ENCODE measurements at regions not wholly inside any gene's neighbourhood (a gene's known extent, or its start where the extent isn't known, plus 50 kb on each side); places are given as distances from the start of the nearest gene placed in this dataset.
"Not testable (repeated sequence)": the region's sequence is repeated elsewhere in the genome, so short reads cannot be mapped to it uniquely, and the experiment has no call there.

DNA sequence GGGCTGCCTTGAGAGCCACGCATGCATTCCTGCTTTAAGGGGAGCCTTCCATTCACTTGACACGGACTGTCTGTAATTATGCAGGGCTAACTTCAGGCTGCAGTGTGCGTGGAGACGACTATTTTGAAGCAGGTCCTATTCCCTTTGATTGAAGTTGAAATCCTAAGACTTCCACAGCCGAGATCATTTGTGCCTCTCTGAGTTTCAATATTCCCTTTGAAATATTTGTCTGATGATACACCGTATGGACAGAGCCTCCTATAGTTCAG lies 585.2 kb downstream of the TTLL7 start:
- not testable (repeated sequence) for DNase-seq (ENCODE audit: low read depth in 6 of 9, low spot score in 9 of 9); H3K27ac ChIP-seq (ENCODE audit: low read depth in 1 of 2, low read length in 1 of 2); H3K4me1 ChIP-seq (ENCODE audit: control insufficient read depth in 2 of 2, insufficient read depth in 2 of 2, low read length in 2 of 2); H3K9me3 ChIP-seq (ENCODE audit: control insufficient read depth in 2 of 2, insufficient read depth in 1 of 2, low read length in 1 of 2); H3K4me3 ChIP-seq (ENCODE audit: low read length in 2 of 2); H3K27me3 ChIP-seq (ENCODE audit: control insufficient read depth in 2 of 2, insufficient read depth in 1 of 2, low read length in 1 of 2); H3K36me3 ChIP-seq (ENCODE audit: control insufficient read depth in 2 of 2, insufficient read depth in 2 of 2, low read length in 1 of 2)
- 76% methylated on average over 2 of the region's 6 CpGs for WGBS

DNA sequence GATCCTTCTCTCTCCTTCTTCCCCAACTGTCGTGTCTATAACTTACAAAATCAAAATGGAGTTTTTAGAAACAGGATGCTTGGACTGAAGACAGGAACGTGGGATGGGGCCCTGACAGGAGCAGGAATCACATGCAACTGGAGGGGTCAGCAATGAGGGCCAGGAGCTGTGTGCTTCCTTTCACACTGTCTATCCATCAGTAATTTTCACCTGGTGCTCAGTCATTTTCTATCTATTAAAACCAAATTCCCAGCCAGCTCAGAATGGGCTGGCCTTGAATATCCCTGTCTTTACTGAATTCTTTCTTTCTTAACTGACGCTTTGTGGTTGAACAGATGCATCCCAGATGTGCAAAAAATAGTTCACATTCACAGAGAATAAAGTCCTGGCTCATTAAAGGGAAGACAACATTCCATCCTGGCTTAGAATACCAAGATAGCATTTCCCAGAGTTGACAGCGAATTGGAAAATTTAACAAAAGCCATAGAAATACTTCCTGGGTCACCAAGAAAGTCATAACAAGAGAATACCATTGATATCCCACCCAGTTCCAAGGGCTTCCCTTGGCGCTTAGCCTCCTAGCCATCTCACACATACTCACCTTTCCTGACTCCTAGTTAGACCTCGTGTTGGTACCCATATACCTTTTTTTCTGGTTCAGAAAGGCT lies 588.1 kb downstream of the TTLL7 start:
- 69% methylated on average over 5 of the region's 6 CpGs for WGBS
- not testable (repeated sequence) for H3K4me3 ChIP-seq (ENCODE audit: low read length in 2 of 2); DNase-seq (ENCODE audit: low read depth in 6 of 9, low spot score in 9 of 9)

DNA sequence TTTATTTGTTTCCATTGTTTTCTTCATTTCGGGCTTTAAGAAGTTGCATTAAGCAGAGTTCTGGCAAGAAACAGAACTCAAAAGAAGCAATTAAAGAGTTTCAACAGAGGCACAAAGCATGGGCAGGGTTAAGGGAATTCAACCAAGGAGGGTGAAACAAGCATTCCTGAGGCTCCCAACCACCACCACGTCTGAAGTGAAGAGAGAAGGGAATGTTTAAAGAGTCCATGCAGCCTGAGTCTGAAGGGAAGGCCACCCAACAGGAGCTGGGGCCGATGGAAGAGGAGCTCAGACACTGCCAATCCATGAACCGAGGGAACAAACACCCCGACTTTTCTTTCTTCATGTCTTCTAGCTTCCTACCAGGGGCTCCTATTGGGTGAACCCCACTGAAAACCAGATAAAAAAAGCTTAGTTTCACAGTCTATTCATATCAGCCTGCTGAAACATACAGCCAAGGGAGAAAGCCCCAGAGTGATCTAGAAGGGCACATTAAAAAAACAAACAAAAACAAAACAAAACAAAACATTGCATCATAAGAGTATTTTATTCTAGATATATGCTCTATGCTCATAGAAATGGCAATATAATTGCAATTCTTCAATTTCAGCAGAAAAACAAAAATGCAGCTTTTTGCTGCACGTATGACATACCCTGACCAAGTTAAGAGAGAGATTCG lies 592.1 kb downstream of the TTLL7 start:
- H3K9me3 ChIP-seq (ENCODE audit: control insufficient read depth in 2 of 2, insufficient read depth in 1 of 2, low read length in 1 of 2); H3K4me3 ChIP-seq (ENCODE audit: low read length in 2 of 2); H3K27me3 ChIP-seq (ENCODE audit: control insufficient read depth in 2 of 2, insufficient read depth in 1 of 2, low read length in 1 of 2); H3K36me3 ChIP-seq (ENCODE audit: control insufficient read depth in 2 of 2, insufficient read depth in 2 of 2, low read length in 1 of 2); H3K4me1 ChIP-seq (ENCODE audit: control insufficient read depth in 2 of 2, insufficient read depth in 2 of 2, low read length in 2 of 2); DNase-seq (ENCODE audit: low read depth in 6 of 9, low spot score in 9 of 9); H3K27ac ChIP-seq (ENCODE audit: low read depth in 1 of 2, low read length in 1 of 2): not testable (repeated sequence)
- 97% methylated on average over 3 of the region's 7 CpGs for WGBS

More for the DNA sequence above, 588.1 kb downstream of the TTLL7 start:
- not testable (repeated sequence) for H3K27ac ChIP-seq (ENCODE audit: low read depth in 1 of 2, low read length in 1 of 2); H3K36me3 ChIP-seq (ENCODE audit: control insufficient read depth in 2 of 2, insufficient read depth in 2 of 2, low read length in 1 of 2); H3K9me3 ChIP-seq (ENCODE audit: control insufficient read depth in 2 of 2, insufficient read depth in 1 of 2, low read length in 1 of 2); H3K27me3 ChIP-seq (ENCODE audit: control insufficient read depth in 2 of 2, insufficient read depth in 1 of 2, low read length in 1 of 2); H3K4me1 ChIP-seq (ENCODE audit: control insufficient read depth in 2 of 2, insufficient read depth in 2 of 2, low read length in 2 of 2)

DNA sequence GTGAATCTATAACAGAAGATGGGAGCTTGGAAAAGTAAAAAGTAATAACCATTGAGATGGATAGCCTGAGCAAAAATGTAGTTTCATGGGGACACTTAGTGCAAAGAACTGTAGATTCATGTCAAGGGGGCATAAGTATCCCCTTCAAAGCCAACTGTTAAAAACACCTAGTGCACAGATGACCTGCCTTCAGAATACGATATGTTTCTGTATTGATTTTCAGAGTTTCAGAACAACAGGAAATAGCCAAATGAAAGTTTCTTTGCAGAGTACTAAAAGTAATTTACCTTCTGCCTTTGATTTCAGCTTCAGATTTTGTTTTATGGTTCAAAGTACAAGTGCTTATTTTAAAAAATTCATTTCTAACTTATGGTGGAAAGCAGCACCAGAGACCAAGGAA lies 593.1 kb downstream of the TTLL7 start:
- not testable (repeated sequence) for H3K4me3 ChIP-seq (ENCODE audit: low read length in 2 of 2); H3K27me3 ChIP-seq (ENCODE audit: control insufficient read depth in 2 of 2, insufficient read depth in 1 of 2, low read length in 1 of 2); H3K27ac ChIP-seq (ENCODE audit: low read depth in 1 of 2, low read length in 1 of 2); H3K4me1 ChIP-seq (ENCODE audit: control insufficient read depth in 2 of 2, insufficient read depth in 2 of 2, low read length in 2 of 2); H3K36me3 ChIP-seq (ENCODE audit: control insufficient read depth in 2 of 2, insufficient read depth in 2 of 2, low read length in 1 of 2); DNase-seq (ENCODE audit: low read depth in 6 of 9, low spot score in 9 of 9); H3K9me3 ChIP-seq (ENCODE audit: control insufficient read depth in 2 of 2, insufficient read depth in 1 of 2, low read length in 1 of 2)
- WGBS, result 92% methylated on average over 1 of the region's 1 CpG

DNA sequence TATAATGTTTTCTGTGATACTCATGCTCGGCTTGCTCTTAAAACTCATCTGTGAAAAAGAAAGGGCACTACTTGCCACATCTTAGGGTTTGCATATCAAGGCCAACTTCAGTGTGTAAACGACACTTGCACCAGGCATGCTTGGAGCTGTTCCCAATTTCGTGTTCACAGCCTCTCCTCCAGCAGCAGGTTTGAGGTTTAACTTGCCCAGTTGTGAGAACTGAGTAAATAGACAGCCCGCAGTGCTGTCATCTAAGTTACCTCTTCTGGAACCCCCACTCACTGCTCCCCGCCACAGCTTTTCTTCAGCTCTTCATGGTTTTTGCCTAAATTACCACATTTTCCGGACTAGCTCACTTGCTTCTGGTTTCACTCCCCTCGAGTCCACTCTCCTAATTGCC lies 595.4 kb downstream of the TTLL7 start:
- not testable (repeated sequence) for H3K9me3 ChIP-seq (ENCODE audit: control insufficient read depth in 2 of 2, insufficient read depth in 1 of 2, low read length in 1 of 2); H3K36me3 ChIP-seq (ENCODE audit: control insufficient read depth in 2 of 2, insufficient read depth in 2 of 2, low read length in 1 of 2); H3K27me3 ChIP-seq (ENCODE audit: control insufficient read depth in 2 of 2, insufficient read depth in 1 of 2, low read length in 1 of 2); DNase-seq (ENCODE audit: low read depth in 6 of 9, low spot score in 9 of 9); H3K4me3 ChIP-seq (ENCODE audit: low read length in 2 of 2); H3K4me1 ChIP-seq (ENCODE audit: control insufficient read depth in 2 of 2, insufficient read depth in 2 of 2, low read length in 2 of 2); H3K27ac ChIP-seq (ENCODE audit: low read depth in 1 of 2, low read length in 1 of 2)
- WGBS, result 95% methylated on average over 7 of the region's 7 CpGs

DNA sequence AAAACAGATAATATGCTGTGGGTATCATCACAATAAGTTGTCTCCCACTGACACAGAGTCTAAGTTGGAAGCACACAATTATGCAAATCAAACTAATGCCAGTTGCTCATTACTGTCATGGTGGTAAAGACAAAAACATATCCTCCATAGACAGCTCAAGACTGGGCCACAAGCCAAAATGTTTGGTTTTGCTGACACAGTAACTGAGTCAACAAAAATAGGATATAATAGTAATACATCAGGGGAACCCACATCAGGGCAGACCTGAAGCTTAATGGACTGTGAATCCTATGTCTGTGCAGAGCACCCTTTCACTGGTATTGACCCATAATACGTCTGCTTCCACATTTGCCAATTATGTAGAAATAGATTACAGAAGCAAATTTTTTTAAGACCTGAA lies 597.8 kb downstream of the TTLL7 start:
- H3K36me3 ChIP-seq (ENCODE audit: control insufficient read depth in 2 of 2, insufficient read depth in 2 of 2, low read length in 1 of 2); H3K27ac ChIP-seq (ENCODE audit: low read depth in 1 of 2, low read length in 1 of 2); H3K27me3 ChIP-seq (ENCODE audit: control insufficient read depth in 2 of 2, insufficient read depth in 1 of 2, low read length in 1 of 2); H3K4me1 ChIP-seq (ENCODE audit: control insufficient read depth in 2 of 2, insufficient read depth in 2 of 2, low read length in 2 of 2); H3K9me3 ChIP-seq (ENCODE audit: control insufficient read depth in 2 of 2, insufficient read depth in 1 of 2, low read length in 1 of 2); H3K4me3 ChIP-seq (ENCODE audit: low read length in 2 of 2); DNase-seq (ENCODE audit: low read depth in 6 of 9, low spot score in 9 of 9): not testable (repeated sequence)
- 100% methylated on average over 1 of the region's 1 CpG for WGBS

DNA sequence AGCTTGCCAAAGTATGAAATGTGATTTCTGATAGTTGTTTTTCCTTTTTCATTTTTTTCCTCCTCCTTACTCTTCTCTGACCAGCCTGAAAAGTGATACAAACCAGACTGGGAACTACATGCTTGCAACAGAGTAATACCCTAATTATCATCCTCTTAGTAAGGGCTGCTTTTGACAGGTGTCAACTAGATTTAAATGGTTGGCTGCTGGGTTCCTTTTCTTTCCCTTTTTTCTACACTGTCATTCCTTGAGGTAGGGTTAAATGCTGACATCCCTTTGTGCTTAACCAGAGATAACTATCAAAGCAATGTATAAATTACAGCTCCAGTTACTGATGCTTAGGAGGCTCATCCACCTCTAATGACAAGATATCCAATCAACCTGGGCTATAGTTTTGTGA lies 598.8 kb downstream of the TTLL7 start:
- H3K27me3 ChIP-seq (ENCODE audit: control insufficient read depth in 2 of 2, insufficient read depth in 1 of 2, low read length in 1 of 2); H3K4me1 ChIP-seq (ENCODE audit: control insufficient read depth in 2 of 2, insufficient read depth in 2 of 2, low read length in 2 of 2); DNase-seq (ENCODE audit: low read depth in 6 of 9, low spot score in 9 of 9); H3K9me3 ChIP-seq (ENCODE audit: control insufficient read depth in 2 of 2, insufficient read depth in 1 of 2, low read length in 1 of 2); H3K4me3 ChIP-seq (ENCODE audit: low read length in 2 of 2); H3K27ac ChIP-seq (ENCODE audit: low read depth in 1 of 2, low read length in 1 of 2); H3K36me3 ChIP-seq (ENCODE audit: control insufficient read depth in 2 of 2, insufficient read depth in 2 of 2, low read length in 1 of 2): not testable (repeated sequence)

DNA sequence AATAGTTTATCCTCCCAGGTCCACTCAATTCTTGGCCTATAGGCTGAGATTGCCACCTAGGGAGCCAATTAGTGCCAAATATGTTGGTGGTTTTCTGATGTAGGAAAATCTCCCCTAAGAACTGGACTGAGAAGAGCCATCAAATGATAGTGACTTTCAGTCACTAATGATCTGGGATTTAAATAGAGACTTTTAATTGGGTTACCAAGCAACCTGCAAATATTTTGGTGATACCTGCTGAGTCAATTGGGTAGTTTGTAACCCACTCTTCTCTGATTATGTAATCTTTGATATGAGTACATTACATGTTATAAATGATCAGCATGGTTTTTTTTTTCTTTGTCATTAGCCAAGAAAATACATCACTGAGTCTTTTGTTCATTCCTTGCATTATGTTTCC lies 600.8 kb downstream of the TTLL7 start:
- H3K27me3 ChIP-seq (ENCODE audit: control insufficient read depth in 2 of 2, insufficient read depth in 1 of 2, low read length in 1 of 2); DNase-seq (ENCODE audit: low read depth in 6 of 9, low spot score in 9 of 9); H3K4me3 ChIP-seq (ENCODE audit: low read length in 2 of 2); H3K9me3 ChIP-seq (ENCODE audit: control insufficient read depth in 2 of 2, insufficient read depth in 1 of 2, low read length in 1 of 2); H3K36me3 ChIP-seq (ENCODE audit: control insufficient read depth in 2 of 2, insufficient read depth in 2 of 2, low read length in 1 of 2); H3K4me1 ChIP-seq (ENCODE audit: control insufficient read depth in 2 of 2, insufficient read depth in 2 of 2, low read length in 2 of 2); H3K27ac ChIP-seq (ENCODE audit: low read depth in 1 of 2, low read length in 1 of 2): not testable (repeated sequence)

DNA sequence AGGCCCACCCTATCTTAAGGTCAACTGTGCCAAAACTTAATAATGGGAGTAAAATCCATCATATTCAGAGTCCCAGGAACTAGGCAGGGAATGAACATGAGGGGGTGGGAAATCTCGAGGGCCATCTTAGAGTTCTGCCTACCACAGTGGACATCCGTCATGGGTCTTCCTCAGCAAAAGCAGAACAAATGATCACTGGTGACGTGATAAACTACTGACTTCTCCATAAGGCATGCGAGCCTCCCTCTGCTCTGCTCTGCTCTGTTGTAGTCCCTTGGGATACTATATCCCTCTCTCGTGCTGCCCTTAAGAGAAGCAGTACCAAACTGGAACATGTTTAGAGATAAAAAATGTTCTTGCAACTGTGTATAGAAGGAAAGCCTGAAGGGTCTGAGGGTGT lies 603.8 kb downstream of the TTLL7 start:
- not testable (repeated sequence) for H3K27ac ChIP-seq (ENCODE audit: low read depth in 1 of 2, low read length in 1 of 2)
- WGBS, result 89% methylated on average over 5 of the region's 5 CpGs

DNA sequence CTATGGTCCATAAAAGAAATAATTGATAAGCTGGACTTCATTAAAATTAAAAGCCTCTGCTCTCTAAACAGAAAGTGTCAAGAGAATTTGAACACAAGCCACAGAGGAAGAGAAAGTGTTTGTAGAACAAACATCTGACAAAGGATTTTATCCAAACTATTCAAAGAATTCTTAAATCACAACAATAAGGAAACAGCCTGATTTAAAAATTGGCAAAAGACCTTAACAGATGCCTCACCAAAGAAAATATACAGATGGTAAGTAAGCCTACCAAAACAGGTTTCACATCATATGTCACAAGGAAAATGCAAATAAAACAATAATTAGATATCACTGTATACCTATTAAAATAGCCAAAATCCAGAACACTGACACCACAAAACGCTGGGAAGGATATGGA lies 612.0 kb downstream of the TTLL7 start:
- not testable (repeated sequence) for DNase-seq (ENCODE audit: low read depth in 6 of 9, low spot score in 9 of 9); H3K36me3 ChIP-seq (ENCODE audit: control insufficient read depth in 2 of 2, insufficient read depth in 2 of 2, low read length in 1 of 2); H3K4me1 ChIP-seq (ENCODE audit: control insufficient read depth in 2 of 2, insufficient read depth in 2 of 2, low read length in 2 of 2); H3K9me3 ChIP-seq (ENCODE audit: control insufficient read depth in 2 of 2, insufficient read depth in 1 of 2, low read length in 1 of 2); H3K27me3 ChIP-seq (ENCODE audit: control insufficient read depth in 2 of 2, insufficient read depth in 1 of 2, low read length in 1 of 2); H3K27ac ChIP-seq (ENCODE audit: low read depth in 1 of 2, low read length in 1 of 2); H3K4me3 ChIP-seq (ENCODE audit: low read length in 2 of 2)
- WGBS, result 81% methylated on average over 1 of the region's 1 CpG

More for the DNA sequence above, 603.8 kb downstream of the TTLL7 start:
- not testable (repeated sequence) for H3K4me1 ChIP-seq (ENCODE audit: control insufficient read depth in 2 of 2, insufficient read depth in 2 of 2, low read length in 2 of 2); H3K36me3 ChIP-seq (ENCODE audit: control insufficient read depth in 2 of 2, insufficient read depth in 2 of 2, low read length in 1 of 2); H3K4me3 ChIP-seq (ENCODE audit: low read length in 2 of 2); DNase-seq (ENCODE audit: low read depth in 6 of 9, low spot score in 9 of 9); H3K9me3 ChIP-seq (ENCODE audit: control insufficient read depth in 2 of 2, insufficient read depth in 1 of 2, low read length in 1 of 2); H3K27me3 ChIP-seq (ENCODE audit: control insufficient read depth in 2 of 2, insufficient read depth in 1 of 2, low read length in 1 of 2)
